A549 (cell line): ENCODE measurements at regions not wholly inside any gene's neighbourhood (a gene's known extent, or its start where the extent isn't known, plus 50 kb on each side); places are given as distances from the start of the nearest gene placed in this dataset.

Source experiments
- ATAC-seq, 2 experiments: fragments of 200-7000 bp in 1 of 2; fragments of >200 bp in 1 of 2; cut with Nextera tagmentation in 1 of 2; cut with Tn5 transposase in 1 of 2; 3 replicates each; pipeline versions ENCODE4 v1.8.0 to v1.9.1; 2018 to 2020; ENCODE audit warnings: mild to moderate bottlenecking in 1 of 2, moderate library complexity in 1 of 2
- CTCF ChIA-PET: fragments of 300-600 bp; sonication (Branson Sonifier 250); formaldehyde crosslinking; extraction: SDS; loops from one replicate; lab custom pipeline; 2021; ENCODE audit warnings: antibody characterized with exemption, inconsistent platforms; lab: Yijun Ruan, JAX
- POLR2A ChIA-PET: fragments of 350-600 bp; formaldehyde crosslinking; extraction: SDS; loops from one replicate; lab custom pipeline; 2021; ENCODE audit warnings: antibody characterized with exemption, inconsistent platforms; lab: Yijun Ruan, JAX
- DNase-seq, 2 experiments: peaks; one replicate each; pipeline versions ENCODE4 v3.0.0 to v3.0.0-alpha.2; 2011 to 2016; ENCODE audit warnings: low read depth in 1 of 2, low spot score in 1 of 2
- FAIRE-seq: peaks from 2 replicates; lab custom pipeline; 2011; peaks lifted over from hg19 to GRCh38; lab: Jason Lieb, UNC
- H3K27ac ChIP-seq, 2 experiments: fragments of >200 bp; sonication (Bioruptor Twin); formaldehyde crosslinking; 3 replicates each; pipeline ENCODE4 v1.5.1; 2016 to 2017
- H3K4me1 ChIP-seq: fragments of >200 bp; sonication (Bioruptor Twin); formaldehyde crosslinking; 3 replicates; pipeline ENCODE4 v1.6.1; 2016
- H3K4me2 ChIP-seq: fragments of >200 bp; sonication (Bioruptor Twin); formaldehyde crosslinking; 3 replicates; pipeline ENCODE4 v1.6.1; 2016
- H3K4me3 ChIP-seq: fragments of >200 bp; sonication (Bioruptor Twin); formaldehyde crosslinking; 3 replicates; pipeline ENCODE4 v1.5.1; 2016
- H3K9me3 ChIP-seq: fragments of >200 bp; sonication (Bioruptor Twin); formaldehyde crosslinking; 3 replicates; pipeline ENCODE4 v1.6.1; 2016
- CBX2 ChIP-seq: fragments of 200-600 bp; sonication (generic); IDR thresholded peaks from 2 replicates; pipeline ENCODE4 v1.6.1; 2016; ENCODE audit warnings: low read depth, mild to moderate bottlenecking, borderline replicate concordance
- CEBPB ChIP-seq, 2 experiments: fragments of >200 bp in 1 of 2; sonication (Bioruptor Twin) in 1 of 2; formaldehyde crosslinking in 1 of 2; IDR thresholded peaks; 2 replicates each; pipeline ENCODE4 v1.6.1; 2012 to 2016
- CHD2 ChIP-seq: fragments of 150-350 bp; IDR thresholded peaks from 2 replicates; pipeline ENCODE4 v1.6.1; 2014; ENCODE audit warnings: low read length; ENCODE audit not compliant: partially characterized antibody
- EHMT2 ChIP-seq: fragments of 200-600 bp; sonication (generic); IDR thresholded peaks from 2 replicates; pipeline ENCODE4 v1.6.1; 2016; ENCODE audit warnings: antibody characterized with exemption, low read depth, mild to moderate bottlenecking, moderate library complexity
- ELK1 ChIP-seq: fragments of 150-350 bp; IDR thresholded peaks from 2 replicates; pipeline ENCODE4 v1.6.1; 2014; ENCODE audit warnings: low read depth, mild to moderate bottlenecking, low read length
- EP300 ChIP-seq, 2 experiments: fragments of >200 bp; sonication (Bioruptor Twin); formaldehyde crosslinking; IDR thresholded peaks; 2 replicates in 1 of 2; 3 replicates in 1 of 2; pipeline ENCODE4 v1.6.1; 2016 to 2017
- FOSB ChIP-seq: fragments of 250-450 bp; sonication (Bioruptor Pico); IDR thresholded peaks from 2 replicates; pipeline ENCODE4 v1.5.0; 2020; ENCODE audit warnings: mild to moderate bottlenecking, moderate library complexity
- FOSL2 ChIP-seq, 2 experiments: fragments of 450-650 bp in 1 of 2; fragments of >200 bp in 1 of 2; sonication (Bioruptor Twin) in 1 of 2; formaldehyde crosslinking; IDR thresholded peaks; 2 replicates each; pipeline versions ENCODE4 v1.5.0 to v1.6.1; 2016 to 2020; ENCODE audit warnings: mild to moderate bottlenecking in 1 of 2, moderate library complexity in 1 of 2
- FOXS1 ChIP-seq: fragments of 250-450 bp; sonication (Bioruptor Pico); IDR thresholded peaks from 2 replicates; pipeline ENCODE4 v1.5.0; 2020; ENCODE audit warnings: mild to moderate bottlenecking, moderate library complexity
- GATA3 ChIP-seq: IDR thresholded peaks from 2 replicates; pipeline ENCODE4 v1.6.1; 2012; ENCODE audit warnings: borderline replicate concordance
- HEYL ChIP-seq: fragments of 250-450 bp; sonication (Bioruptor Pico); IDR thresholded peaks from 2 replicates; pipeline ENCODE4 v1.8.0; 2021; ENCODE audit warnings: mild to moderate bottlenecking, moderate library complexity
- HOXB13 ChIP-seq: fragments of 250-450 bp; sonication (Bioruptor Pico); IDR thresholded peaks from 2 replicates; pipeline ENCODE4 v1.5.0; 2020; ENCODE audit warnings: low read depth, mild to moderate bottlenecking, moderate library complexity
- KDM1A ChIP-seq: fragments of 200-600 bp; sonication (generic); IDR thresholded peaks from 2 replicates; pipeline ENCODE4 v1.6.1; 2016; ENCODE audit warnings: low read depth, mild to moderate bottlenecking
- KDM5A ChIP-seq: fragments of 200-600 bp; sonication (generic); IDR thresholded peaks from 2 replicates; pipeline ENCODE4 v1.6.1; 2016; ENCODE audit warnings: antibody characterized with exemption, mild to moderate bottlenecking
- MAZ ChIP-seq: fragments of 150-350 bp; IDR thresholded peaks from 2 replicates; pipeline ENCODE4 v1.6.1; 2014; ENCODE audit warnings: antibody characterized with exemption, low read depth, low read length, borderline replicate concordance
- MYC ChIP-seq: IDR thresholded peaks from 2 replicates; pipeline ENCODE4 v1.6.1; 2012; ENCODE audit warnings: mild to moderate bottlenecking, inconsistent platforms, low read length, improper control_type of control experiment, borderline replicate concordance
- PHF8 ChIP-seq: fragments of 200-600 bp; sonication (generic); IDR thresholded peaks from 2 replicates; pipeline ENCODE4 v1.6.1; 2016; ENCODE audit warnings: low read depth, mild to moderate bottlenecking, antibody characterized with exemption, moderate library complexity, borderline replicate concordance
- POLR2AphosphoS2 ChIP-seq: conservative IDR thresholded peaks from 2 replicates; pipeline ENCODE4 v1.6.1; 2012; ENCODE audit warnings: low read length, improper control_type of control experiment, inconsistent platforms
- RAD21 ChIP-seq, 2 experiments: fragments of >200 bp in 1 of 2; sonication (Bioruptor Twin) in 1 of 2; formaldehyde crosslinking in 1 of 2; IDR thresholded peaks in 1 of 2; conservative IDR thresholded peaks in 1 of 2; 2 replicates in 1 of 2; 3 replicates in 1 of 2; pipeline ENCODE4 v1.6.1; 2012 to 2018; ENCODE audit warnings: inconsistent platforms in 1 of 2
- RFX5 ChIP-seq: fragments of 450-650 bp; IDR thresholded peaks from 2 replicates; pipeline ENCODE4 v1.7.1; 2014; ENCODE audit warnings: antibody characterized with exemption, mild to moderate bottlenecking, moderate library complexity
- SMC3 ChIP-seq: fragments of >200 bp; sonication (Bioruptor Twin); formaldehyde crosslinking; IDR thresholded peaks from 3 replicates; pipeline ENCODE4 v1.6.1; 2018; ENCODE audit warnings: inconsistent platforms
- SREBF2 ChIP-seq: fragments of 450-650 bp; IDR thresholded peaks from 2 replicates; pipeline ENCODE4 v1.6.1; 2014; ENCODE audit warnings: mild to moderate bottlenecking, moderate library complexity
- TFCP2L1 ChIP-seq: fragments of 250-450 bp; sonication (Bioruptor Pico); IDR thresholded peaks from 2 replicates; pipeline ENCODE4 v1.5.0; 2021; ENCODE audit warnings: mild to moderate bottlenecking
- USF2 ChIP-seq: fragments of 450-650 bp; IDR thresholded peaks from 2 replicates; pipeline ENCODE4 v1.6.1; 2014; ENCODE audit warnings: antibody characterized with exemption
- ZC3H11A ChIP-seq: fragments of 450-650 bp; IDR thresholded peaks from 2 replicates; pipeline ENCODE4 v1.6.1; 2014; ENCODE audit warnings: antibody characterized with exemption, mild to moderate bottlenecking
- ZFP36 ChIP-seq: fragments of 450-650 bp; IDR thresholded peaks from 2 replicates; pipeline ENCODE4 v1.6.1; 2014; ENCODE audit warnings: borderline replicate concordance; ENCODE audit not compliant: partially characterized antibody
- ZNF302 ChIP-seq: fragments of 250-450 bp; sonication (Bioruptor Pico); IDR thresholded peaks from 2 replicates; pipeline ENCODE4 v1.9.0; 2021; ENCODE audit warnings: inconsistent platforms, mild to moderate bottlenecking, moderate library complexity
- ZSCAN20 ChIP-seq: fragments of 250-450 bp; sonication (Bioruptor Pico); IDR thresholded peaks from 2 replicates; pipeline ENCODE4 v1.8.0; 2022; ENCODE audit warnings: mild to moderate bottlenecking, moderate library complexity
- WGBS: methylation state at CpG from one replicate; pipeline ENCODE4 v1.1.6; 2017; ENCODE audit errors: missing lambda C conversion rate; 5-methylcytosine and 5-hydroxymethylcytosine counted together
- TF ChIP-seq, protein P1 (sequence below): fragments of >200 bp; sonication (Bioruptor Twin); formaldehyde crosslinking; IDR thresholded peaks from 2 replicates; pipeline ENCODE4 v1.6.1; 2016
- TF ChIP-seq, protein P2 (sequence below): IDR thresholded peaks from 2 replicates; pipeline ENCODE4 v1.6.1; 2012

- H3K4me2 ChIP-seq = no peak overlapping the region
- H3K4me1 ChIP-seq = no peaks in the 10 kb centered on the region
- 0% methylated on average over 2 of the region's 2 CpGs for WGBS
- ChIA-PET CTCF (interaction anchor here (0.9 kb wide), 1 partner anchor 15 kb away, joined by 3 read pairs; no protein-coding TSS in a partner anchor), POLR2A (no interaction called here)
- DNase-seq (no peak), FAIRE-seq (no peak), ATAC-seq (no peak)
- no peak overlapping the region for H3K4me3 ChIP-seq
- TF ChIP-seq, protein P1, sequence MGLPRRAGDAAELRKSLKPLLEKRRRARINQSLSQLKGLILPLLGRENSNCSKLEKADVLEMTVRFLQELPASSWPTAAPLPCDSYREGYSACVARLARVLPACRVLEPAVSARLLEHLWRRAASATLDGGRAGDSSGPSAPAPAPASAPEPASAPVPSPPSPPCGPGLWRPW = no peak
- TF ChIP-seq ZFP36 (no peak), CBX2 (no peak), TFCP2L1 (CRISPR knock-in tag) (no peak), FOXS1 (CRISPR knock-in tag) (no peak), RAD21 (conservative IDR thresholded peaks at IDR 0.05 in 1 of 2, IDR thresholded peaks at IDR 0.05 in 1 of 2) (no peak), CHD2 (no peak), EHMT2 (no peak)
- TF ChIP-seq, protein P2, sequence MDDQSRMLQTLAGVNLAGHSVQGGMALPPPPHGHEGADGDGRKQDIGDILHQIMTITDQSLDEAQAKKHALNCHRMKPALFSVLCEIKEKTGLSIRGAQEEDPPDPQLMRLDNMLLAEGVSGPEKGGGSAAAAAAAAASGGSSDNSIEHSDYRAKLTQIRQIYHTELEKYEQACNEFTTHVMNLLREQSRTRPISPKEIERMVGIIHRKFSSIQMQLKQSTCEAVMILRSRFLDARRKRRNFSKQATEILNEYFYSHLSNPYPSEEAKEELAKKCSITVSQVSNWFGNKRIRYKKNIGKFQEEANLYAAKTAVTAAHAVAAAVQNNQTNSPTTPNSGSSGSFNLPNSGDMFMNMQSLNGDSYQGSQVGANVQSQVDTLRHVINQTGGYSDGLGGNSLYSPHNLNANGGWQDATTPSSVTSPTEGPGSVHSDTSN = no peak
- H3K9me3 ChIP-seq = no peaks in the 10 kb centered on the region
- H3K27ac ChIP-seq = no peak overlapping the region
Measured at GRCh38 chr2:146992466-146992865, 852.4 kb upstream of the ACVR2A start.

- Histone ChIP-seq H3K4me3 (no peak overlapping the region), H3K9me3 (no peaks in the 10 kb centered on the region)
- CTCF ChIA-PET = interaction anchor here (0.9 kb wide), 1 partner anchor 14 kb away, joined by 3 read pairs; no protein-coding TSS in a partner anchor
- no peak for DNase-seq
- no peak for TF ChIP-seq HOXB13 (CRISPR knock-in tag)
- TF ChIP-seq, protein P1 = no peak
- no peak for TF ChIP-seq KDM5A
- TF ChIP-seq ZC3H11A = no peak
- TF ChIP-seq ZNF302 (CRISPR knock-in tag) = no peak
- no peak for TF ChIP-seq FOXS1 (CRISPR knock-in tag)
- TF ChIP-seq USF2 = no peak
- TF ChIP-seq PHF8 = no peak
- no peak for TF ChIP-seq HEYL (CRISPR knock-in tag)
- TF ChIP-seq SMC3 = no peak
- no peak for TF ChIP-seq GATA3
- TF ChIP-seq KDM1A = no peak
- no peak for TF ChIP-seq RFX5
- TF ChIP-seq, all 56 proteins: peak for 0
- no peak for FAIRE-seq
- no peak for ATAC-seq
- Histone ChIP-seq H3K4me1 (no peaks in the 10 kb centered on the region), H3K27ac (no peak overlapping the region), H3K4me2 (no peak overlapping the region)
- WGBS = 13% methylated on average over 2 of the region's 2 CpGs
- POLR2A ChIA-PET = no interaction called here
Measured at GRCh38 chr2:146992057-146992456, 852.8 kb upstream of the ACVR2A start.

GRCh38 chr2:146990311-146991054 is 854.3 kb upstream of the ACVR2A start:
- no peak for DNase-seq
- no peak for ATAC-seq
- TF ChIP-seq SREBF2 = no peak
- TF ChIP-seq ELK1 = no peak
- no peak for TF ChIP-seq CEBPB (IDR thresholded peaks at IDR 0.05)
- TF ChIP-seq EP300 (IDR thresholded peaks at IDR 0.05) = no peak
- no peak for TF ChIP-seq MYC
- no peak for TF ChIP-seq MAZ
- TF ChIP-seq POLR2AphosphoS2 = no peak
- TF ChIP-seq FOSB (CRISPR knock-in tag) = no peak
- no peak for TF ChIP-seq ZSCAN20 (CRISPR knock-in tag)
- TF ChIP-seq FOSL2 (IDR thresholded peaks at IDR 0.05) = no peak
- no peak for TF ChIP-seq FOSL2 (CRISPR knock-in tag; IDR thresholded peaks at IDR 0.05)

More at GRCh38 chr2:146990311-146991054, 854.3 kb upstream of the ACVR2A start:
- H3K9me3 ChIP-seq = no peaks in the 10 kb centered on the region
- H3K4me1 ChIP-seq = no peaks in the 10 kb centered on the region
- no peak overlapping the region for H3K4me3 ChIP-seq
- FAIRE-seq = no peak
- 25% methylated on average over 6 of the region's 6 CpGs for WGBS
- CTCF ChIA-PET = no interaction called here
- no peak overlapping the region for H3K27ac ChIP-seq
- POLR2A ChIA-PET = no interaction called here
- H3K4me2 ChIP-seq = no peak overlapping the region
